IMR-90 (cell line): ENCODE measurements at regions not wholly inside any gene's neighbourhood (a gene's known extent, or its start where the extent isn't known, plus 50 kb on each side); places are given as distances from the start of the nearest gene placed in this dataset.

Experiments used
- ATAC-seq: fragments of 200-7000 bp; cut with Tn5 transposase; 2 replicates; pipeline ENCODE4 v1.9.1; 2020; ENCODE audit warnings: low read depth, mild to moderate bottlenecking, moderate library complexity
- BruUV-seq: library from RNA; stranded (reverse); fragments of 400-500 nt; replicated peaks from 2 replicates; lab custom pipeline; 2021; lab: Mats Ljungman, UMichigan
- CTCF ChIA-PET: fragments of 300-600 bp; formaldehyde crosslinking; extraction: SDS; loops from one replicate; lab custom pipeline; 2021; ENCODE audit warnings: antibody characterized with exemption; lab: Yijun Ruan, JAX
- POLR2A ChIA-PET: fragments of 300-600 bp; sonication (Branson Sonifier 250); formaldehyde crosslinking; loops from one replicate; lab custom pipeline; 2022; ENCODE audit warnings: antibody characterized with exemption; ENCODE audit not compliant: unreplicated experiment; lab: Charles Lee
- DNase-seq: peaks from one replicate; pipeline ENCODE4 v3.0.0; 2013
- H2AFZ ChIP-seq: replicated peaks from 2 replicates; pipeline ENCODE3; 2013; ENCODE audit warnings: low read length, mild to moderate bottlenecking; ENCODE audit not compliant: poor library complexity
- H2AK5ac ChIP-seq: 2 replicates; pipeline ENCODE4 v1.6.1; 2013; ENCODE audit warnings: low read depth, low read length, inconsistent platforms
- H2AK9ac ChIP-seq: replicated peaks from 2 replicates; pipeline ENCODE3; 2013; ENCODE audit warnings: mild to moderate bottlenecking, low read depth, low read length, moderate library complexity; ENCODE audit not compliant: poor library complexity
- H2BK120ac ChIP-seq: 2 replicates; pipeline ENCODE4 v1.6.1; 2013; ENCODE audit warnings: low read depth, low read length, inconsistent platforms
- H2BK15ac ChIP-seq: 3 replicates; pipeline ENCODE4 v1.6.1; 2013; ENCODE audit warnings: low read depth, low read length, inconsistent platforms
- H2BK20ac ChIP-seq: 2 replicates; pipeline ENCODE4 v1.6.1; 2013; ENCODE audit warnings: low read depth, mild to moderate bottlenecking, inconsistent platforms, low read length, moderate library complexity
- H2BK5ac ChIP-seq: 2 replicates; pipeline ENCODE4 v1.6.1; 2013; ENCODE audit warnings: mild to moderate bottlenecking, low read depth, low read length, inconsistent platforms; ENCODE audit not compliant: poor library complexity, severe bottlenecking
- H3K14ac ChIP-seq: replicated peaks from 2 replicates; pipeline ENCODE4 v1.6.1; 2013; ENCODE audit warnings: low read depth, low read length, inconsistent platforms
- H3K18ac ChIP-seq: 2 replicates; pipeline ENCODE4 v1.6.1; 2013; ENCODE audit warnings: low read depth, low read length, control low read depth
- H3K23ac ChIP-seq: 2 replicates; pipeline ENCODE4 v1.6.1; 2013; ENCODE audit warnings: low read depth, low read length, inconsistent platforms
- H3K27ac ChIP-seq: 2 replicates; pipeline ENCODE4 v1.5.1; 2013; ENCODE audit warnings: mild to moderate bottlenecking, control low read depth, low read length; ENCODE audit not compliant: insufficient read depth
- H3K27me3 ChIP-seq: 2 replicates; pipeline ENCODE4 v1.6.1; 2013; ENCODE audit warnings: low read length; ENCODE audit not compliant: control insufficient read depth, insufficient read depth
- H3K36me3 ChIP-seq: 2 replicates; pipeline ENCODE4 v1.6.1; 2013; ENCODE audit warnings: low read length, mixed read lengths; ENCODE audit not compliant: control insufficient read depth, insufficient read depth
- H3K4ac ChIP-seq: 2 replicates; pipeline ENCODE4 v1.6.1; 2013; ENCODE audit warnings: low read depth, low read length, inconsistent platforms
- H3K4me1 ChIP-seq: 2 replicates; pipeline ENCODE4 v1.6.1; 2013; ENCODE audit warnings: low read length, mixed read lengths; ENCODE audit not compliant: control insufficient read depth, insufficient read depth
- H3K4me2 ChIP-seq: 2 replicates; pipeline ENCODE4 v1.6.1; 2013; ENCODE audit warnings: low read depth, mild to moderate bottlenecking, control low read depth, low read length, moderate library complexity
- H3K4me3 ChIP-seq: 2 replicates; pipeline ENCODE4 v1.5.1; 2013; ENCODE audit warnings: low read depth, mild to moderate bottlenecking, control low read depth, low read length, moderate library complexity; ENCODE audit not compliant: insufficient read depth
- H3K56ac ChIP-seq: 2 replicates; pipeline ENCODE4 v1.6.1; 2013; ENCODE audit warnings: low read length, inconsistent platforms; ENCODE audit not compliant: insufficient read depth; ENCODE audit errors: extremely low read depth
- H3K79me1 ChIP-seq, 2 experiments: 2 replicates each; pipeline ENCODE4 v1.6.1; 2013; ENCODE audit warnings: low read length in 2 of 2, inconsistent platforms in 1 of 2, low read depth in 1 of 2
- H3K9ac ChIP-seq: 2 replicates; pipeline ENCODE4 v1.6.1; 2013; ENCODE audit warnings: low read depth, low read length, control low read depth
- H3K9me1 ChIP-seq: 2 replicates; pipeline ENCODE4 v1.6.1; 2013; ENCODE audit warnings: low read length, inconsistent platforms; ENCODE audit not compliant: insufficient read depth
- H3K9me3 ChIP-seq: 2 replicates; pipeline ENCODE4 v1.6.1; 2013; ENCODE audit warnings: low read length; ENCODE audit not compliant: control insufficient read depth, insufficient read depth
- H4K20me1 ChIP-seq: 2 replicates; pipeline ENCODE4 v1.6.1; 2013; ENCODE audit warnings: low read length, inconsistent platforms; ENCODE audit not compliant: insufficient read depth
- H4K5ac ChIP-seq: 2 replicates; pipeline ENCODE4 v1.6.1; 2013; ENCODE audit warnings: mild to moderate bottlenecking, low read depth, low read length, control low read depth
- H4K8ac ChIP-seq, 2 experiments: 2 replicates each; pipeline ENCODE4 v1.6.1; 2013; ENCODE audit warnings: low read depth in 2 of 2, low read length in 2 of 2, control low read depth in 1 of 2, inconsistent platforms in 1 of 2
- H4K91ac ChIP-seq: 2 replicates; pipeline ENCODE4 v1.6.1; 2013; ENCODE audit warnings: low read depth, low read length, inconsistent platforms; ENCODE audit not compliant: insufficient read depth
- BHLHE40 ChIP-seq: fragments of 150-350 bp; IDR thresholded peaks from 2 replicates; pipeline ENCODE4 v1.6.1; 2016; ENCODE audit warnings: mild to moderate bottlenecking, low read depth, low read length
- CEBPB ChIP-seq: IDR thresholded peaks from 2 replicates; pipeline ENCODE4 v1.6.1; 2012; ENCODE audit warnings: low read depth, low read length, improper control_type of control experiment
- CHD1 ChIP-seq: IDR thresholded peaks from 2 replicates; pipeline ENCODE4 v1.6.1; 2012; ENCODE audit warnings: low read depth, low read length, improper control_type of control experiment
- CTCF ChIP-seq: conservative IDR thresholded peaks from 2 replicates; pipeline ENCODE4 v1.5.1; 2012; ENCODE audit warnings: mild to moderate bottlenecking, low read depth, low read length, improper control_type of control experiment
- ELK1 ChIP-seq: fragments of 150-350 bp; IDR thresholded peaks from 2 replicates; pipeline ENCODE4 v1.6.1; 2016; ENCODE audit warnings: low read depth, mild to moderate bottlenecking, low read length, moderate library complexity, borderline replicate concordance
- FOS ChIP-seq: fragments of 150-350 bp; IDR thresholded peaks from 2 replicates; pipeline ENCODE4 v1.6.1; 2016; ENCODE audit warnings: low read depth, low read length
- MAFK ChIP-seq: IDR thresholded peaks from 2 replicates; pipeline ENCODE4 v1.6.1; 2012; ENCODE audit warnings: low read depth, low read length, improper control_type of control experiment
- MAZ ChIP-seq: IDR thresholded peaks from 2 replicates; pipeline ENCODE4 v1.6.1; 2012; ENCODE audit warnings: low read depth, mild to moderate bottlenecking, low read length, improper control_type of control experiment, moderate library complexity, borderline replicate concordance
- MXI1 ChIP-seq: IDR thresholded peaks from 2 replicates; pipeline ENCODE4 v1.6.1; 2012; ENCODE audit warnings: low read depth, mild to moderate bottlenecking, low read length, moderate library complexity, borderline replicate concordance
- NFE2L2 ChIP-seq: fragments of 150-350 bp; IDR thresholded peaks from 2 replicates; pipeline ENCODE4 v1.6.1; 2016; ENCODE audit warnings: low read depth, mild to moderate bottlenecking, low read length
- POLR2A ChIP-seq: IDR thresholded peaks from 2 replicates; pipeline ENCODE4 v1.6.1; 2012; ENCODE audit warnings: mild to moderate bottlenecking, low read depth, low read length
- RAD21 ChIP-seq: IDR thresholded peaks from 2 replicates; pipeline ENCODE4 v1.6.1; 2012; ENCODE audit warnings: low read length, improper control_type of control experiment
- RCOR1 ChIP-seq: IDR thresholded peaks from 2 replicates; pipeline ENCODE4 v1.6.1; 2012; ENCODE audit warnings: mild to moderate bottlenecking, low read length, improper control_type of control experiment; ENCODE audit not compliant: insufficient replicate concordance
- RFX5 ChIP-seq: IDR thresholded peaks from 2 replicates; pipeline ENCODE4 v1.8.0; 2012; ENCODE audit warnings: low read depth, mild to moderate bottlenecking, low read length, moderate library complexity
- SMC3 ChIP-seq: fragments of 150-350 bp; IDR thresholded peaks from 2 replicates; pipeline ENCODE4 v1.6.1; 2016; ENCODE audit warnings: low read depth, mild to moderate bottlenecking, antibody characterized with exemption, low read length, moderate library complexity
- USF2 ChIP-seq: fragments of 150-350 bp; IDR thresholded peaks from 2 replicates; pipeline ENCODE4 v1.6.1; 2017; ENCODE audit warnings: mild to moderate bottlenecking, antibody characterized with exemption, low read length, low read depth
- WGBS, 2 experiments: methylation state at CpG; one replicate each; pipeline versions ENCODE4 v1.1.5 to v1.1.7; 2013; ENCODE audit warnings: missing lambda C conversion rate in 2 of 2; ENCODE audit not compliant: insufficient read length in 1 of 2; ENCODE audit errors: extremely low coverage in 2 of 2; 5-methylcytosine and 5-hydroxymethylcytosine counted together
- dilution Hi-C: fragments of 300-500 bp; cut with HindIII; formaldehyde crosslinking; loops from one replicate; pipeline ENCODE4 v1.14.3; 2018; ENCODE audit warnings: low sequenced_read_pairs; ENCODE audit not compliant: unreplicated experiment
- in situ Hi-C: fragments of 300-500 bp; cut with MboI; formaldehyde crosslinking; loops from 3 replicates; pipeline ENCODE4 v1.14.3; 2019; ENCODE audit warnings: low sequenced_read_pairs, inconsistent platforms, mixed read lengths
- intact Hi-C: fragments of 100-400 bp; cut with micrococcal nuclease; formaldehyde crosslinking; loops from 2 replicates; pipeline ENCODE4 v1.10.0; 2022

GRCh38 chr3:153221748-153222162 is 59.7 kb downstream of the RAP2B start:
- Histone ChIP-seq H2AFZ (peak overlapping the region; percentile 2), H3K27ac (peak overlapping the region; percentile 57), H4K20me1 (no peaks in the 10 kb centered on the region), H2BK120ac (peak overlapping the region; percentile 79), H2AK5ac (no peak overlapping the region), H3K9me3 (no peaks in the 10 kb centered on the region), H4K8ac (peak overlapping the region in 1 of 2 experiments; percentile 91; a peak in 2 of 4 replicates), H2BK15ac (no peak overlapping the region), H3K36me3 (no peaks in the 10 kb centered on the region), H2BK20ac (no peak overlapping the region), H3K14ac (no peak overlapping the region), H3K4me2 (peak overlapping the region; percentile 55), H4K91ac (peak overlapping the region; percentile 34), H4K5ac (peak overlapping the region; percentile 67), H3K18ac (peak overlapping the region; percentile 68; the same call in 1 of the 2 replicates), H3K4ac (peak overlapping the region; percentile 24; the same call in 1 of the 2 replicates), H3K9me1 (peaks cover 5% of the 10 kb centered on the region), H3K23ac (no peak overlapping the region), H3K27me3 (no peaks in the 10 kb centered on the region), H2BK5ac (peak overlapping the region; percentile 94), H3K9ac (peak overlapping the region; percentile 13; the same call in 1 of the 2 replicates), H3K4me3 (no peak overlapping the region), H3K56ac (no peak overlapping the region), H2AK9ac (no peak overlapping the region), H3K4me1 (peaks cover 2% of the 10 kb centered on the region; the same call in 1 of the 2 replicates), H3K79me1 (no peaks in the 10 kb centered on the region)
- ChIA-PET CTCF (interaction anchor here (0.6 kb wide), 1 partner anchor 12 kb away, joined by 3 read pairs; no protein-coding TSS in a partner anchor), POLR2A (interaction anchor here (0.9 kb wide), 1 partner anchor 11 kb away, joined by 4 read pairs; no protein-coding TSS in a partner anchor)
- DNase-seq (peak; percentile 99), ATAC-seq (peak; percentile 99)
- no TSS peak for BruUV-seq
- dilution Hi-C loops (no loop called here), intact Hi-C loops (no loop called here), in situ Hi-C loops (no loop called here)
- no CpG with 5 or more reads among the region's 9 CpGs for WGBS, 2 experiments
- TF ChIP-seq CHD1 (0 out of 2 replicates have a peak, but pooled peaks have one; percentile 40), MAFK (peak; percentile 74), RCOR1 (peak; percentile 53), CTCF (no peak), ELK1 (no peak), RAD21 (peak; percentile 26; the same call in 1 of the 2 replicates), RFX5 (no peak), MXI1 (no peak), FOS (peak; percentile 89), BHLHE40 (peak; percentile 70; the same call in 1 of the 2 replicates), POLR2A (peak; percentile 79), USF2 (no peak), CEBPB (peak; percentile 80), MAZ (0 out of 2 replicates have a peak, but pooled peaks have one; percentile 15), SMC3 (no peak), NFE2L2 (peak; percentile 61)
